ENCODE measurements at regions not wholly inside any gene's neighbourhood (a gene's known extent, or its start where the extent isn't known, plus 50 kb on each side); places are given as distances from the start of the nearest gene placed in this dataset.

DNA sequence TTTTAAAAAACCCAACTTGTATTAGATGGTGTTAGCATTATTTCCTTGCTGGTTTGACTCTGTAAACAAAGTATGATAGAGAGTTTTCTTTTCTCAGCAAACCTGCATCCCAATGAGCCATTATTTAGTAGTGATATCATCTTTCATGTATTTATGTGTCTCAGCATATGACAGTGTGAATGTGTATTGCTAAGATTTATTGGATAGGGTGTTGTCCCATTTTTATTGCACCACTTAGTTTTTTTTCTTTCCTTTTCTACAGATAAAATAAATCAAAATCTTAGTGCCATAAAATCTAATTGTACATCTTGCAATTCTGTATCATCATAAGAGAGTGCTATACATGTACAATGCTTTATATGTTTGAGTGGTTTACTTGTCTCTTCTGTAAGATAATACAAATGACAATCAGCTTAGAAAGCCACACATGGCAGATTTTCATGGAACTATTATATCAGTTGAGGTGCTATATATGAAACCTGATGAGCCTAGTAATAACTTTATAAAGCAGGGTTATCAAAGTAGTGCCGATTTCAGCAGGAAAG is 149.2 kb upstream of the CYLC2 start:
- Histone ChIP-seq H3K9me3 (ENCODE audit: control insufficient read depth, insufficient read depth, low read depth, low read length) (no peaks in the 10 kb centered on the region), H3K4me1 (ENCODE audit: control insufficient read depth, extremely low read depth, insufficient read depth, low read length) (no peaks in the 10 kb centered on the region), H2AFZ (ENCODE audit: low read length) (no peak overlapping the region), H3K79me2 (ENCODE audit: control insufficient read depth, insufficient read depth, low read length) (no peaks in the 10 kb centered on the region), H4K20me1 (ENCODE audit: control insufficient read depth, extremely low read depth, insufficient read depth, low read length) (no peaks in the 10 kb centered on the region), H3K4me2 (ENCODE audit: extremely low read depth, insufficient read depth, low read length) (no peak overlapping the region), H3K27me3 (ENCODE audit: control insufficient read depth, insufficient read depth, low read length) (no peaks in the 10 kb centered on the region), H3K36me3 (ENCODE audit: control insufficient read depth, insufficient read depth, low read length) (no peaks in the 10 kb centered on the region), H3K27ac (ENCODE audit: insufficient read depth, low read length) (no peak overlapping the region), H3K9ac (ENCODE audit: insufficient read depth, low read length) (no peak overlapping the region), H3K4me3 (replicated peaks in 1 of 4; ENCODE audit: control extremely low read depth in 1 of 4, insufficient read depth in 1 of 4, low read depth in 3 of 4, low read length in 4 of 4) (no peak overlapping the region)
- DNase-seq (ENCODE audit: low read depth in 2 of 2), result no peak
- TF ChIP-seq, protein P1, sequence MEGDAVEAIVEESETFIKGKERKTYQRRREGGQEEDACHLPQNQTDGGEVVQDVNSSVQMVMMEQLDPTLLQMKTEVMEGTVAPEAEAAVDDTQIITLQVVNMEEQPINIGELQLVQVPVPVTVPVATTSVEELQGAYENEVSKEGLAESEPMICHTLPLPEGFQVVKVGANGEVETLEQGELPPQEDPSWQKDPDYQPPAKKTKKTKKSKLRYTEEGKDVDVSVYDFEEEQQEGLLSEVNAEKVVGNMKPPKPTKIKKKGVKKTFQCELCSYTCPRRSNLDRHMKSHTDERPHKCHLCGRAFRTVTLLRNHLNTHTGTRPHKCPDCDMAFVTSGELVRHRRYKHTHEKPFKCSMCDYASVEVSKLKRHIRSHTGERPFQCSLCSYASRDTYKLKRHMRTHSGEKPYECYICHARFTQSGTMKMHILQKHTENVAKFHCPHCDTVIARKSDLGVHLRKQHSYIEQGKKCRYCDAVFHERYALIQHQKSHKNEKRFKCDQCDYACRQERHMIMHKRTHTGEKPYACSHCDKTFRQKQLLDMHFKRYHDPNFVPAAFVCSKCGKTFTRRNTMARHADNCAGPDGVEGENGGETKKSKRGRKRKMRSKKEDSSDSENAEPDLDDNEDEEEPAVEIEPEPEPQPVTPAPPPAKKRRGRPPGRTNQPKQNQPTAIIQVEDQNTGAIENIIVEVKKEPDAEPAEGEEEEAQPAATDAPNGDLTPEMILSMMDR (conservative IDR thresholded peaks at IDR 0.05 in 1 of 2, IDR thresholded peaks at IDR 0.05 in 1 of 2; ENCODE audit: low read depth in 1 of 2, low read length in 2 of 2), result no peak
- TF ChIP-seq EZH2 (IDR thresholded peaks at IDR 0.05; ENCODE audit: low read length, missing control alignments), result no peak

DNA sequence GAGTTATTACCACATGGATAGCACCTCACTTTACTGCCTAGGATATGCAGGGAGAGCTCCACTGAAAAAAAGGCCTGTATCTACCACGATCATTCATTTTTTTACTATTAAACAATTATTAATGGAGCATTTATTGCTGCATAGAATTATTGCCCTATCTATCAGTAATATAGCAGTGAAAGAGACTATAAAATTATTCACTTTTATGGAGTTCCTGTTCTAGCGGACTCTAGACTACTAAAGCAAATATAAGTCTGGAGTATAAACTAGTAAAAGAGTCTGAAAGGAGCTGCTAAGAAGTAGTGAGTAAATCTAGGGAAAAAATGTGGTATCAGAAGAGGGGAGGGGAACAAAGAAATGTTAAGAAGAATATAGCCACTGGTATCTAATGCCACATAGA is 150.4 kb upstream of the CYLC2 start:
- Histone ChIP-seq H2AFZ (ENCODE audit: low read length) (no peak overlapping the region), H3K4me2 (ENCODE audit: extremely low read depth, insufficient read depth, low read length) (no peak overlapping the region), H3K9me3 (ENCODE audit: control insufficient read depth, insufficient read depth, low read depth, low read length) (no peaks in the 10 kb centered on the region), H3K36me3 (ENCODE audit: control insufficient read depth, insufficient read depth, low read length) (no peaks in the 10 kb centered on the region), H3K4me3 (replicated peaks in 1 of 4; ENCODE audit: control extremely low read depth in 1 of 4, insufficient read depth in 1 of 4, low read depth in 3 of 4, low read length in 4 of 4) (no peak overlapping the region), H3K4me1 (ENCODE audit: control insufficient read depth, extremely low read depth, insufficient read depth, low read length) (no peaks in the 10 kb centered on the region), H3K79me2 (ENCODE audit: control insufficient read depth, insufficient read depth, low read length) (no peaks in the 10 kb centered on the region), H3K27ac (ENCODE audit: insufficient read depth, low read length) (no peak overlapping the region), H3K27me3 (ENCODE audit: control insufficient read depth, insufficient read depth, low read length) (no peaks in the 10 kb centered on the region), H4K20me1 (ENCODE audit: control insufficient read depth, extremely low read depth, insufficient read depth, low read length) (no peaks in the 10 kb centered on the region), H3K9ac (ENCODE audit: insufficient read depth, low read length) (no peak overlapping the region)
- TF ChIP-seq EZH2 (IDR thresholded peaks at IDR 0.05; ENCODE audit: low read length, missing control alignments), result no peak
- TF ChIP-seq, protein P1 (conservative IDR thresholded peaks at IDR 0.05 in 1 of 2, IDR thresholded peaks at IDR 0.05 in 1 of 2; ENCODE audit: low read depth in 1 of 2, low read length in 2 of 2), result no peak
- no peak for DNase-seq (ENCODE audit: low read depth in 2 of 2)

DNA sequence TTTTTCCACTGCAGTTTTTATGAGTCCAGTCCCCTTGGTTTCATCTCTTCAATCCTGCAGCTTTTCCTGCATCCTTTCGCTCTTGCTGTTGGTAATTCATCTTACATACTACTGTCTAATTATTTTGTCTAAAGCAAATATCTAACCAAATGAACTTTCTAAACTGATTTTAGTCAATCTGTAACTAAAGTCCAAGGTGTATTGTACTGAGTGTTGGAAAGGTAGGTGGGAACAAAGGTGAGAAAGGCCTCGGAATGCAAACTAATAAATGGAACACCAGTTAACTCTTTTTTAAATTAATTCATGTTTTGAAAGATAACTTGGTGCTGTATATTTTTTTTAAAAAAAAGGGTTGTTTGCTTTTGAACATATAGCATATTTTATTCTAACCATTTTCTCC is 152.7 kb upstream of the CYLC2 start:
- Histone ChIP-seq H3K79me2 (ENCODE audit: control insufficient read depth, insufficient read depth, low read length) (no peaks in the 10 kb centered on the region), H3K4me1 (ENCODE audit: control insufficient read depth, extremely low read depth, insufficient read depth, low read length) (no peaks in the 10 kb centered on the region), H4K20me1 (ENCODE audit: control insufficient read depth, extremely low read depth, insufficient read depth, low read length) (no peaks in the 10 kb centered on the region), H3K9me3 (ENCODE audit: control insufficient read depth, insufficient read depth, low read depth, low read length) (no peaks in the 10 kb centered on the region), H2AFZ (ENCODE audit: low read length) (no peak overlapping the region), H3K4me2 (ENCODE audit: extremely low read depth, insufficient read depth, low read length) (no peak overlapping the region), H3K9ac (ENCODE audit: insufficient read depth, low read length) (no peak overlapping the region), H3K4me3 (replicated peaks in 1 of 4; ENCODE audit: control extremely low read depth in 1 of 4, insufficient read depth in 1 of 4, low read depth in 3 of 4, low read length in 4 of 4) (no peak overlapping the region), H3K27ac (ENCODE audit: insufficient read depth, low read length) (no peak overlapping the region), H3K36me3 (ENCODE audit: control insufficient read depth, insufficient read depth, low read length) (no peaks in the 10 kb centered on the region), H3K27me3 (ENCODE audit: control insufficient read depth, insufficient read depth, low read length) (no peaks in the 10 kb centered on the region)
- no peak for DNase-seq (ENCODE audit: low read depth in 2 of 2)
- TF ChIP-seq, protein P1 (conservative IDR thresholded peaks at IDR 0.05 in 1 of 2, IDR thresholded peaks at IDR 0.05 in 1 of 2; ENCODE audit: low read depth in 1 of 2, low read length in 2 of 2), result no peak
- no peak for TF ChIP-seq EZH2 (IDR thresholded peaks at IDR 0.05; ENCODE audit: low read length, missing control alignments)

Measured in fibroblast of lung (primary cell).